CD1c-positive myeloid dendritic cell (primary cell): ENCODE measurements at regions not wholly inside any gene's neighbourhood (a gene's known extent, or its start where the extent isn't known, plus 50 kb on each side); places are given as distances from the start of the nearest gene placed in this dataset.

Experiments used
- DNase-seq: peaks from one replicate; pipeline ENCODE4 v3.0.0-alpha.2; 2016; ENCODE audit errors: extremely low spot score

GRCh38 chr13:106042996-106043581, 492.4 kb downstream of the EFNB2 start:
- DNase-seq = no peak

- no peak for DNase-seq
These were observed 494.0 kb downstream of the EFNB2 start for GRCh38 chr13:106041445-106041844.

- no peak for DNase-seq
These were observed 496.7 kb downstream of the EFNB2 start for GRCh38 chr13:106038752-106039151.

- DNase-seq = no peak
These were observed 498.6 kb downstream of the EFNB2 start for GRCh38 chr13:106036870-106037269.

GRCh38 chr13:106034201-106034600, 501.3 kb downstream of the EFNB2 start:
- no peak for DNase-seq

- no peak for DNase-seq
These were observed 501.8 kb downstream of the EFNB2 start for GRCh38 chr13:106033659-106034058.

- DNase-seq = no peak
These were observed 503.0 kb downstream of the EFNB2 start for GRCh38 chr13:106032441-106032840.

- DNase-seq = no peak
These were observed 505.7 kb downstream of the EFNB2 start for GRCh38 chr13:106029676-106030290.

GRCh38 chr13:106028911-106029310, 506.6 kb downstream of the EFNB2 start:
- DNase-seq = no peak

- DNase-seq = no peak
These were observed 523.9 kb downstream of the EFNB2 start for GRCh38 chr13:106011600-106011999.

- no peak for DNase-seq
These were observed 524.6 kb downstream of the EFNB2 start for GRCh38 chr13:106010836-106011235.

- DNase-seq = no peak
These were observed 526.9 kb downstream of the EFNB2 start for GRCh38 chr13:106008540-106008939.

GRCh38 chr13:106007156-106007555, 528.3 kb downstream of the EFNB2 start:
- no peak for DNase-seq

GRCh38 chr13:106003651-106004050, 531.8 kb downstream of the EFNB2 start:
- DNase-seq = no peak

GRCh38 chr13:106001443-106001842, 534.0 kb downstream of the EFNB2 start:
- DNase-seq = no peak

- DNase-seq = no peak
These were observed 537.6 kb downstream of the EFNB2 start for GRCh38 chr13:105997581-105998550.

GRCh38 chr13:105996391-105997025, 539.0 kb downstream of the EFNB2 start:
- no peak for DNase-seq

- no peak for DNase-seq
These were observed 541.1 kb downstream of the EFNB2 start for GRCh38 chr13:105994340-105994739.

GRCh38 chr13:105991622-105992277, 543.7 kb downstream of the EFNB2 start:
- DNase-seq = no peak

- DNase-seq = no peak
These were observed 544.3 kb downstream of the EFNB2 start for GRCh38 chr13:105991131-105991530.

GRCh38 chr13:105990256-105990958, 545.1 kb downstream of the EFNB2 start:
- no peak for DNase-seq
